LNCAP (cell line): ENCODE measurements at regions not wholly inside any gene's neighbourhood (a gene's known extent, or its start where the extent isn't known, plus 50 kb on each side); places are given as distances from the start of the nearest gene placed in this dataset.

Experiments
- CTCF ChIP-seq: fragments of 450-650 bp; IDR thresholded peaks from 2 replicates; pipeline ENCODE4 v1.5.1; 2017; ENCODE audit warnings: mild to moderate bottlenecking

GRCh38 chr1:5475572-5475971 lies 516.7 kb downstream of the NPHP4 start:
- no peak for TF ChIP-seq CTCF

GRCh38 chr1:5473268-5473667 lies 519.0 kb downstream of the NPHP4 start:
- TF ChIP-seq CTCF: no peak

- TF ChIP-seq CTCF: no peak
These were observed 525.7 kb downstream of the NPHP4 start for GRCh38 chr1:5466487-5466886.

- no peak for TF ChIP-seq CTCF
These were observed 526.9 kb downstream of the NPHP4 start for GRCh38 chr1:5465281-5465711.

- no peak for TF ChIP-seq CTCF
These were observed 527.9 kb downstream of the NPHP4 start for GRCh38 chr1:5464366-5464765.

- no peak for TF ChIP-seq CTCF
These were observed 531.3 kb downstream of the NPHP4 start for GRCh38 chr1:5460974-5461373.

- no peak for TF ChIP-seq CTCF
These were observed 532.2 kb downstream of the NPHP4 start for GRCh38 chr1:5459839-5460610.

GRCh38 chr1:5458248-5458647 lies 534.0 kb downstream of the NPHP4 start:
- no peak for TF ChIP-seq CTCF
